ENCODE measurements at regions not wholly inside any gene's neighbourhood (a gene's known extent, or its start where the extent isn't known, plus 50 kb on each side); places are given as distances from the start of the nearest gene placed in this dataset.
"Not testable (repeated sequence)": the region's sequence is repeated elsewhere in the genome, so short reads cannot be mapped to it uniquely, and the experiment has no call there.

- TF ChIP-seq, protein P1, sequence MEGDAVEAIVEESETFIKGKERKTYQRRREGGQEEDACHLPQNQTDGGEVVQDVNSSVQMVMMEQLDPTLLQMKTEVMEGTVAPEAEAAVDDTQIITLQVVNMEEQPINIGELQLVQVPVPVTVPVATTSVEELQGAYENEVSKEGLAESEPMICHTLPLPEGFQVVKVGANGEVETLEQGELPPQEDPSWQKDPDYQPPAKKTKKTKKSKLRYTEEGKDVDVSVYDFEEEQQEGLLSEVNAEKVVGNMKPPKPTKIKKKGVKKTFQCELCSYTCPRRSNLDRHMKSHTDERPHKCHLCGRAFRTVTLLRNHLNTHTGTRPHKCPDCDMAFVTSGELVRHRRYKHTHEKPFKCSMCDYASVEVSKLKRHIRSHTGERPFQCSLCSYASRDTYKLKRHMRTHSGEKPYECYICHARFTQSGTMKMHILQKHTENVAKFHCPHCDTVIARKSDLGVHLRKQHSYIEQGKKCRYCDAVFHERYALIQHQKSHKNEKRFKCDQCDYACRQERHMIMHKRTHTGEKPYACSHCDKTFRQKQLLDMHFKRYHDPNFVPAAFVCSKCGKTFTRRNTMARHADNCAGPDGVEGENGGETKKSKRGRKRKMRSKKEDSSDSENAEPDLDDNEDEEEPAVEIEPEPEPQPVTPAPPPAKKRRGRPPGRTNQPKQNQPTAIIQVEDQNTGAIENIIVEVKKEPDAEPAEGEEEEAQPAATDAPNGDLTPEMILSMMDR (IDR thresholded peaks at IDR 0.05; ENCODE audit: borderline replicate concordance, extremely low read depth, insufficient read depth): no peak
- intact Hi-C loops (cut with DNase I): no loop called here
Measured at GRCh38 chr10:90007226-90007625, 305.8 kb downstream of the KIF20B start.

DNA sequence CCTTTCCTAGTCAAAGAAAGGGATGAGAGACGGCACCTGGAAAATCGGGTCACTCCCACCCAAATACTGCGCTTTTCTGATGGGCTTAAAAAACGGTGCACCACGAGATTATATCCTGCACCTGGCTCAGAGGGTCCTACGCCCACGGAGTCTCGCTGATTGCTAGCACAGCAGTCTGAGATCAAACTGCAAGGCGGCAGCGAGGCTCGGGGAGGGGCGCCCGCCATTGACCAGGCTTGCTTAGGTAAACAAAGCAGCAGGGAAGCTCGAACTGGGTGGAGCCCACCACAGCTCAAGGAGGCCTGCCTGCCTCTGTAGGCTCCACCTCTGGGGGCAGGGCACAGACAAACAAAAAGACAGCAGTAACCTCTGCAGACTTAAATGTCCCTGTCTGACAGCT is 309.9 kb downstream of the KIF20B start:
- H3K4me1 ChIP-seq (ENCODE audit: control insufficient read depth in 2 of 3, insufficient read depth in 2 of 3, low read depth in 1 of 3, low read length in 3 of 3); intact Hi-C loops (cut with DNase I); H3K9me3 ChIP-seq (ENCODE audit: control insufficient read depth in 2 of 3, insufficient read depth in 1 of 3, low read length in 3 of 3); H3K27me3 ChIP-seq (ENCODE audit: control insufficient read depth, insufficient read depth, low read length); H3K9ac ChIP-seq (ENCODE audit: low read length in 3 of 3); H3K4me3 ChIP-seq (ENCODE audit: low read length in 3 of 3); H3K27ac ChIP-seq (ENCODE audit: low read depth in 2 of 2, low read length in 2 of 2); FAIRE-seq; DNase-seq; H3K36me3 ChIP-seq (ENCODE audit: control insufficient read depth in 2 of 3, insufficient read depth in 3 of 3, low read length in 3 of 3): not testable (repeated sequence)

More at GRCh38 chr10:90007226-90007625, 305.8 kb downstream of the KIF20B start:
- Histone ChIP-seq H3K36me3 (ENCODE audit: control insufficient read depth in 2 of 3, insufficient read depth in 3 of 3, low read length in 3 of 3) (no peaks in the 10 kb centered on the region), H3K27ac (ENCODE audit: low read depth in 2 of 2, low read length in 2 of 2) (no peak overlapping the region), H3K9me3 (ENCODE audit: control insufficient read depth in 2 of 3, insufficient read depth in 1 of 3, low read length in 3 of 3) (peaks cover 0 to 5% (median 0%) of the 10 kb centered on the region in 3 donors), H3K4me3 (ENCODE audit: low read length in 3 of 3) (no peak overlapping the region), H3K27me3 (ENCODE audit: control insufficient read depth, insufficient read depth, low read length) (no peaks in the 10 kb centered on the region), H3K4me1 (ENCODE audit: control insufficient read depth in 2 of 3, insufficient read depth in 2 of 3, low read depth in 1 of 3, low read length in 3 of 3) (no peaks in the 10 kb centered on the region), H3K9ac (ENCODE audit: low read length in 3 of 3) (no peak overlapping the region)
- FAIRE-seq (no peak), DNase-seq (no peak)

DNA sequence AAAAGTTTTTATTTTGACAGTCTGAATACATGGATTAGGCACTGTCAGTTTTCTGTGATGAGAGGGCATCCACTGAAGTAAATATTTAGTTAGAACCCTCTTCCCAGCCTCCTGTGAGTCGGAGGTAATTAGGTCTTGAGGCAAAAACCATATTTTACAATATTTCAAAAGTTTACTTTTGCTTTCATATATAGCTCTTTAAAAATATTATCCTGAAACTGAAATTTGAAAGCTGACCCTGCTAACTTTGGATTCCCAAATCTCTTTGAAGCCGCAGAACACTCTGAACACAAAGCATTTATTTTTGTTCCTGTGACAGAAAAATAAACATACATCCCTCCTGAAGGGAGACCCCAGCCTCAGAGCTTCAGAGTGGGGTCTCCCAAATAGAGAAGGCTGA is 317.4 kb downstream of the KIF20B start:
- FAIRE-seq (no peak), DNase-seq (no peak)
- no peaks in the 10 kb centered on the region for H3K36me3 ChIP-seq (ENCODE audit: control insufficient read depth in 2 of 3, insufficient read depth in 3 of 3, low read length in 3 of 3)
- no peaks in the 10 kb centered on the region for H3K9me3 ChIP-seq (ENCODE audit: control insufficient read depth in 2 of 3, insufficient read depth in 1 of 3, low read length in 3 of 3)
- H3K4me1 ChIP-seq (ENCODE audit: control insufficient read depth in 2 of 3, insufficient read depth in 2 of 3, low read depth in 1 of 3, low read length in 3 of 3): no peaks in the 10 kb centered on the region
- no peaks in the 10 kb centered on the region for H3K27me3 ChIP-seq (ENCODE audit: control insufficient read depth, insufficient read depth, low read length)
- intact Hi-C loops (cut with DNase I): no loop called here
- no peak overlapping the region for H3K27ac ChIP-seq (ENCODE audit: low read depth in 2 of 2, low read length in 2 of 2)
- TF ChIP-seq, protein P1 (IDR thresholded peaks at IDR 0.05; ENCODE audit: borderline replicate concordance, extremely low read depth, insufficient read depth): no peak
- H3K9ac ChIP-seq (ENCODE audit: low read length in 3 of 3): no peak overlapping the region
- no peak overlapping the region for H3K4me3 ChIP-seq (ENCODE audit: low read length in 3 of 3)

- Histone ChIP-seq H3K9me3 (ENCODE audit: control insufficient read depth in 2 of 3, insufficient read depth in 1 of 3, low read length in 3 of 3) (no peaks in the 10 kb centered on the region), H3K27ac (ENCODE audit: low read depth in 2 of 2, low read length in 2 of 2) (no peak overlapping the region), H3K4me3 (ENCODE audit: low read length in 3 of 3) (no peak overlapping the region), H3K36me3 (ENCODE audit: control insufficient read depth in 2 of 3, insufficient read depth in 3 of 3, low read length in 3 of 3) (no peaks in the 10 kb centered on the region), H3K4me1 (ENCODE audit: control insufficient read depth in 2 of 3, insufficient read depth in 2 of 3, low read depth in 1 of 3, low read length in 3 of 3) (no peaks in the 10 kb centered on the region), H3K9ac (ENCODE audit: low read length in 3 of 3) (no peak overlapping the region), H3K27me3 (ENCODE audit: control insufficient read depth, insufficient read depth, low read length) (no peaks in the 10 kb centered on the region)
- DNase-seq (no peak), FAIRE-seq (no peak)
- TF ChIP-seq, protein P1 (IDR thresholded peaks at IDR 0.05; ENCODE audit: borderline replicate concordance, extremely low read depth, insufficient read depth): no peak
- intact Hi-C loops (cut with DNase I): no loop called here
Measured at GRCh38 chr10:90020506-90020905, 319.1 kb downstream of the KIF20B start.

Data from kidney (tissue), 13 donors.